Inflammatory macrophage treated with lipopolysaccharide for 1 hour (primary cell): ENCODE measurements at regions not wholly inside any gene's neighbourhood (a gene's known extent, or its start where the extent isn't known, plus 50 kb on each side); places are given as distances from the start of the nearest gene placed in this dataset.
A peak's percentile ranks its signal among the peaks of the same experiment; 100 is the strongest.

Experiments
- DNase-seq, 2 donors: peaks; one replicate each; pipeline ENCODE4 v3.0.0-alpha.2; 2020 to 2022

- no peak for DNase-seq
Observed at GRCh38 chr3:130569461-130570365, 52.7 kb downstream of the COL6A6 start.

GRCh38 chr3:130572769-130573168 lies 55.8 kb downstream of the COL6A6 start:
- DNase-seq, result no peak

GRCh38 chr3:130576375-130577266 lies 59.6 kb downstream of the COL6A6 start:
- DNase-seq, result no peak

- no peak for DNase-seq
Observed at GRCh38 chr3:130582457-130583153, 65.6 kb downstream of the COL6A6 start.

DNA sequence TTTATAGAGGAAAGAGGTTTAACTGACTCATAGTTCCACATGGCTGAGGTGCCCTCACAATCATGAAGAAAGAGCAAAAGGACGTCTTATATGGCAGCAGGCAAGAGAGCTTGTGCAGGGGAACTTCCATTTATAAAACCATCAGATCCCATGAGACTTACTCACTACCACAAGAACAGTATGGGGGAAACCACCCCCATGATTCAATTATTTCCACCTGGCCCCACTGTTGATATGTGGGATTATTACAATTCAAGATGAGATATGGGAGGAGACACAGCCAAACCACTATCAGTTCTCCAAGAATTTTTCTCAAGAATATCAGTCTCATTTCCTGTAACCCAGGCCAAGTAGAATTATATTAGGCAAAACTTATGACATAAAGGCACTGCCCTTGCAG lies 77.8 kb downstream of the COL6A6 start:
- DNase-seq, result peak in 1 of 2 donors; percentile 9

DNA sequence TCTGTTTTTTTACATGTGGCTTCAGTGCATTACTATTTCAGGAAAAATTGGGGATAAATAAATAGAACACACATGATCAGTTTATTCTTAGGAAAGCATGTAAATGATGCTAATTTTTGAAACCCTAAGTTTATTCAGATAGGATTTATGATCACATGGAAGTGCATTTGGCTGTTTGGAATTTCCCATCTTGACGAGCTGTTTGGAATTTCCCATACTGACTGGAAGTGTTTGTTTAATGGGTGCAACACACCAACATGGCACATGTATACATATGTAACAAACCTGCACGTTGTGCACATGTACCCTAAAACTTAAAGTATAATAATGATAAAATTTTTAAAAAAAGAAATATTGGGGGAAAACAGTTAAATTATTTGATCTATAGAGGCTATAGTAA lies 79.5 kb downstream of the COL6A6 start:
- peak; percentile 3 to 18 for DNase-seq

- no peak for DNase-seq
Observed at GRCh38 chr3:130601442-130601971, 84.5 kb downstream of the COL6A6 start.

- no peak for DNase-seq
Observed at GRCh38 chr3:130604806-130605205, 87.8 kb downstream of the COL6A6 start.

DNA sequence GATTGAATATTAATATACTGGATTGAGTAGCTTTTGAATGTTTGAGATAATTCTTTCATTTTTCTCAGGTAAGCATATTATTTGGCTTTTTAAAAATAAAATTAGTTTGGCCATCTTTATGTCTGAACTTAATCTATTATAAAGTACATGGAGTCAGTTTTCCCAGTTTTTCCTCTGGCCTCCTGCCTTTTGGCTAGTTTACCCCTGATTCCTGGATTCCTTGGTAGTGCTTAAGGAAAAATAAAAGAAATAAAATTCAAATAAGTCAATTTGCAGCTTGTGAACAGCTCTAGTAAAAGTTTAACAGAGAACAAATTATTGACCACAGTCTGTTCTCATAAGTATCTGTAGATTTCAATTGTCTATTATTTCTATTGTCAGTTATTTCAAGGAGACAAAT lies 89.4 kb downstream of the COL6A6 start:
- no peak for DNase-seq

- DNase-seq, result no peak
Observed at GRCh38 chr3:130607553-130608154, 90.7 kb downstream of the COL6A6 start.

DNA sequence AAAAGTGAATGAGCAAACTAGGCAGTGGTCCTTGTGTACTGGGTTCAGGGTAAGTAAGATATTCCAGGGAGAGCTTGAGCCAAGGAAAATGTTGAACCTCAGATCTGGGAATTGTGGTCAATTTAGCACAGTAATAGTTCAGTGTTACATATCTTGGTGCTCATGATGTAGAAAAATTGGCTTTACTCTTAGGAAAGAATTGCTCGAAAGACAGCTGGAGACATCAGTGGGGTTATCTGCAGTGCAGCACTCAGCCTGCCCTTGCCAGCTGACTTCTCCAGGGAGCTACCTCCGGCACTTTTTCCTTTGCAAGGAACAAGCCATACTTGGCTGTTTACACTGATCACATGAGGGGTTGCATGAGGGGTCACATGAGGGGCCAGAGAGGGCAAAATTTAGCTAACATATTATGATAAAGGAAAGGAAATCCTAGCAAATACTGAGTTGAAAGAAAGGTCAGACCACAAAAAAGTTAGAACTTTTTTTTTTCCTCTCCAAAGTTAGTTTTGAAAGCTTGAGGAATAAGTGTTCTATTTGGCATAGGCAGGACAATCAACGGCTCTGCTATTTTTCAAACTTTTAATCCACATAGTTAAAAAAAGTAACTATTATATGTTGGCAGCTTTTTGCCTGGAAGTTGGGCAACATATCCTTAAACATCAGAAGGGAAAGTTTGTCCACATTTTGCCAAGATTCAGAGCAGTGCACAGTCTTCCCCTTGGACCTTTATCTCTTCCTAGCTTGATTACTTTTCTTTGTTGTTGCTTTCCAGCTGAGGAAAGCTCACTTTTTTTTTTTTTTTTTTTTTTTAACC lies 92.4 kb downstream of the COL6A6 start:
- DNase-seq, result no peak

DNA sequence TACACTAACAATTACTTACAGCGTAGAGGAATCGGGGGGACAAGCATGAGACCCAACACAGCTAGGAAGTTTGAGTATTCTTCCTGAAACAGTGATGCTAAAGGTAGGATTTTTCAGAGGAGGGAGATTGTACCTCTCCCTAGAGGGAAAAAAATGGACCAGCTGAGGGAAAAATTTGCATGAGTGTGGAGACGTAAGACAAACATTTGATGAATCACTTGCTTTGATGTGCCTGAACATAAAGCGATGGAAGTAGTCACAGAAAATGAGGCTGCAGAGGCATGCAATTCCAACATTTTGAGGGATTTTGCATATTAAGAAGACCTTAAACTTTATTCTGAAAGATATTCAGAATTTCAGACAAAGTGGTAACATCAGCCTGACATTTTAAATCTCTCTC lies 102.2 kb downstream of the COL6A6 start:
- DNase-seq, result no peak

DNA sequence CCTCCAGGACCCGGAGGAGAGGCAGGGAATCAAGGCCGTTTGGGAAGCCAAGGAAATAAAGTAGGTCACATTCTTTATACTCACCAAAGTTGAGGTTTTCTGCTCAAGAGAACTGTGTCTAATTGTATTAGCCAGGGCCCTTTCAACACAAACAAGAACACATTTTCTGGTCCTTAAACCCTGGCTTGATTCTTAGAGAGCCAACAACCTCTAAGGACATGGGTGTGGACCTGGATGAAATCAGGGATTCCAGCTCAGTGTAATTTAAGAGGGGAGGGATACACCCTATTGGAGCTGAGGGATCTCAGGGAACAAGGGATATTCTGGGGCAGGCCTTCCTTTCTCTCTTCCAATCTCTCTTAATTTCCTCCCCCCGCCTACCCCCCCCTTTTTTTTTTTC lies 104.8 kb downstream of the COL6A6 start:
- DNase-seq, result no peak

- no peak for DNase-seq
Observed at GRCh38 chr3:130626049-130626448, 109.1 kb downstream of the COL6A6 start.

DNA sequence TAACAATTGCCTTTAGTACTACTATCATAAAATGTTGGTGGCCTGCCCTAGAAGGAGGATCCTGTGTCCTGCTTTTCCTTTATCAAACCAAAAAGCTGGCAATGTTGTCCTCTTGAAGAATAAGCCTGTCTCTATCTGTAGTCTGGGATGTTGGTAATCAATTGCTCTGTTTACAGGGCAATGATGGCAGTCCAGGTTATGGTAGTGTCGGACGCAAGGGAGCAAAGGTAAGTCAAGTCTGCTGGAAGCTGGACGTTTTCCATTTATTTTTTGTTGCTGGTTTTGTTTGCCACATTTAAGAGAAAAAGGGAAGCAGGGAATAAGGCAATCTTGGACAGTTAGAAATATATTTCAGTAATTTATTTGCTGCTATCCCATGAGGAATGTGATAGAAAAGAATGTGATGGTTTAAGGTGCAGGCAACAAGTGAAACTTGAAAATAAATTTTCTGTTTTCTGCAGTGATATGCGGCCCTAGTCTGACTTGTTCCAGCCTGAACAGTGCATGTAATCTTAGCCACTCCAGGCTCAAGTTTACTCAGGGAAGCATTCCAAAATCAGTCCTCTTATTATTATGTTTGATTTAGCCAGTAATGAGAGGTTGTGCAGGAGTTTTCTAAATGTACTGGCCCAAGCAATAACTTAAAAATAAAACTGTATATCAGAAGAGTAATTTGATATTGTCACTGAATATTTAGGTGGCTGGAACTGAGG lies 110.3 kb downstream of the COL6A6 start:
- DNase-seq, result no peak

DNA sequence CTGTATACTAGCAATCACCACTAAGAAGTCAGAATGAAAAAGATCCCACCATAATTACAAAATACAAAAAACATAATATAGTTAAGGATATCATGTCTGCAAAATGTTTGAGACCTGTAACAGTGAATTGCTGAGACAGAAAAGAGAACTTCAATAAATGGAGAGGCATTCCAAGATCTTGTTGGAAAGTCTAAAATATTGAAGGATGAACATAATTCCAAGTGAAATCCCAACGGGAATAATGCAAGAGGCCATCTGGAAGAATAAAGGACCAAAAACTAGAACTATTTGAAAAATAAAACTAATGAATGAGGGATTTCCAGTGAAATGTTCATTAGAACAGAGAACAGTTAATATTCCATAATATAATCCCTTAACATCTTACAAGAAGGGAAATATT lies 110.9 kb downstream of the COL6A6 start:
- DNase-seq, result no peak
